ENCODE measurements at regions not wholly inside any gene's neighbourhood (a gene's known extent, or its start where the extent isn't known, plus 50 kb on each side); places are given as distances from the start of the nearest gene placed in this dataset.

GRCh38 chr18:8998481-8999217 lies 103.8 kb upstream of the NDUFV2 start:
- TF ChIP-seq CTCF (IDR thresholded peaks at IDR 0.05): no peak
- TF ChIP-seq POLR2AphosphoS5 (IDR thresholded peaks at IDR 0.05): no peak
- TF ChIP-seq POLR2A (IDR thresholded peaks at IDR 0.05): no peak
- TF ChIP-seq EP300 (IDR thresholded peaks at IDR 0.05; ENCODE audit: low read depth): no peak

Data from transverse colon (tissue), 4 donors.